HG03025 (cell line): ENCODE measurements at regions not wholly inside any gene's neighbourhood (a gene's known extent, or its start where the extent isn't known, plus 50 kb on each side); places are given as distances from the start of the nearest gene placed in this dataset.
"Not testable (repeated sequence)": the region's sequence is repeated elsewhere in the genome, so short reads cannot be mapped to it uniquely, and the experiment has no call there.

ENCODE experiments used
- ATAC-seq: cut with Tn5 transposase; IDR thresholded peaks from one replicate; pipeline ENCODE4 v1.9.1; 2021; ENCODE audit warnings: mild to moderate bottlenecking, moderate library complexity; ENCODE audit not compliant: unreplicated experiment, low FRiP score

- ATAC-seq = no peak
Measured at GRCh38 chr4:125003840-125004239, 291.3 kb upstream of the ANKRD50 start.

GRCh38 chr4:124997991-124998390 lies 285.5 kb upstream of the ANKRD50 start:
- ATAC-seq = no peak

- ATAC-seq = no peak
Measured at GRCh38 chr4:124997124-124997523, 284.6 kb upstream of the ANKRD50 start.

GRCh38 chr4:124993838-124994237 lies 281.3 kb upstream of the ANKRD50 start:
- no peak for ATAC-seq

GRCh38 chr4:124990398-124990797 lies 277.9 kb upstream of the ANKRD50 start:
- ATAC-seq = no peak

GRCh38 chr4:124980276-124980752 lies 267.8 kb upstream of the ANKRD50 start:
- no peak for ATAC-seq

- not testable (repeated sequence) for ATAC-seq
Measured at GRCh38 chr4:124978536-124978935, 266.0 kb upstream of the ANKRD50 start.

- no peak for ATAC-seq
Measured at GRCh38 chr4:124977045-124977444, 264.5 kb upstream of the ANKRD50 start.

- no peak for ATAC-seq
Measured at GRCh38 chr4:124974152-124974551, 261.6 kb upstream of the ANKRD50 start.

GRCh38 chr4:124973716-124974115 lies 261.2 kb upstream of the ANKRD50 start:
- ATAC-seq = no peak

- no peak for ATAC-seq
Measured at GRCh38 chr4:124970011-124970410, 257.5 kb upstream of the ANKRD50 start.

GRCh38 chr4:124965497-124965891 lies 253.0 kb upstream of the ANKRD50 start:
- no peak for ATAC-seq

- no peak for ATAC-seq
Measured at GRCh38 chr4:124964852-124965496, 252.4 kb upstream of the ANKRD50 start.

GRCh38 chr4:124964251-124964650 lies 251.7 kb upstream of the ANKRD50 start:
- no peak for ATAC-seq

GRCh38 chr4:124961138-124961750 lies 248.7 kb upstream of the ANKRD50 start:
- no peak for ATAC-seq

GRCh38 chr4:124958847-124959246 lies 246.3 kb upstream of the ANKRD50 start:
- no peak for ATAC-seq

GRCh38 chr4:124955476-124955875 lies 242.9 kb upstream of the ANKRD50 start:
- no peak for ATAC-seq

GRCh38 chr4:124954046-124954445 lies 241.5 kb upstream of the ANKRD50 start:
- ATAC-seq = no peak

- no peak for ATAC-seq
Measured at GRCh38 chr4:124953486-124953885, 241.0 kb upstream of the ANKRD50 start.

GRCh38 chr4:124953061-124953460 lies 240.5 kb upstream of the ANKRD50 start:
- no peak for ATAC-seq

GRCh38 chr4:124952601-124953000 lies 240.1 kb upstream of the ANKRD50 start:
- no peak for ATAC-seq

GRCh38 chr4:124948976-124949597 lies 236.6 kb upstream of the ANKRD50 start:
- ATAC-seq = no peak
